ENCODE measurements at regions not wholly inside any gene's neighbourhood (a gene's known extent, or its start where the extent isn't known, plus 50 kb on each side); places are given as distances from the start of the nearest gene placed in this dataset.

GRCh38 chr6:44702292-44702691, 314.8 kb downstream of the CDC5L start:
- no peak overlapping the region for H3K27ac ChIP-seq

GRCh38 chr6:44704240-44705150, 317.0 kb downstream of the CDC5L start:
- no peak overlapping the region for H3K4me3 ChIP-seq
- DNase-seq = no peak

More at GRCh38 chr6:44702292-44702691, 314.8 kb downstream of the CDC5L start:
- TF ChIP-seq POLR2A (IDR thresholded peaks at IDR 0.05) (no peak), CTCF (IDR thresholded peaks at IDR 0.05) (no peak)
- DNase-seq = no peak
- H3K4me1 ChIP-seq = no peaks in the 10 kb centered on the region
- no peak overlapping the region for H3K4me3 ChIP-seq
- H3K9me3 ChIP-seq = no peaks in the 10 kb centered on the region
- no peaks in the 10 kb centered on the region for H3K36me3 ChIP-seq
- H3K27me3 ChIP-seq = no peaks in the 10 kb centered on the region

GRCh38 chr6:44705596-44705995, 318.1 kb downstream of the CDC5L start:
- Histone ChIP-seq H3K27ac (no peak overlapping the region), H3K36me3 (no peaks in the 10 kb centered on the region), H3K4me1 (no peaks in the 10 kb centered on the region), H3K9me3 (no peaks in the 10 kb centered on the region), H3K4me3 (no peak overlapping the region), H3K27me3 (no peaks in the 10 kb centered on the region)
- no peak for DNase-seq
- TF ChIP-seq POLR2A (IDR thresholded peaks at IDR 0.05) = no peak
- no peak for TF ChIP-seq CTCF (IDR thresholded peaks at IDR 0.05)

More at GRCh38 chr6:44704240-44705150, 317.0 kb downstream of the CDC5L start:
- Histone ChIP-seq H3K27ac (no peak overlapping the region), H3K4me1 (no peaks in the 10 kb centered on the region), H3K27me3 (no peaks in the 10 kb centered on the region), H3K36me3 (no peaks in the 10 kb centered on the region), H3K9me3 (no peaks in the 10 kb centered on the region)
- TF ChIP-seq CTCF (IDR thresholded peaks at IDR 0.05) (no peak), POLR2A (IDR thresholded peaks at IDR 0.05) (no peak)

GRCh38 chr6:44706011-44706410, 318.5 kb downstream of the CDC5L start:
- no peaks in the 10 kb centered on the region for H3K36me3 ChIP-seq
- H3K4me1 ChIP-seq = no peaks in the 10 kb centered on the region
- DNase-seq = no peak
- H3K27me3 ChIP-seq = no peaks in the 10 kb centered on the region
- no peaks in the 10 kb centered on the region for H3K9me3 ChIP-seq
- H3K4me3 ChIP-seq = no peak overlapping the region
- no peak overlapping the region for H3K27ac ChIP-seq
- TF ChIP-seq CTCF (IDR thresholded peaks at IDR 0.05) = no peak
- TF ChIP-seq POLR2A (IDR thresholded peaks at IDR 0.05) = no peak

GRCh38 chr6:44708208-44708607, 320.7 kb downstream of the CDC5L start:
- H3K4me1 ChIP-seq = no peaks in the 10 kb centered on the region
- no peaks in the 10 kb centered on the region for H3K27me3 ChIP-seq
- no peak overlapping the region for H3K27ac ChIP-seq
- TF ChIP-seq POLR2A (IDR thresholded peaks at IDR 0.05) = no peak
- TF ChIP-seq CTCF (IDR thresholded peaks at IDR 0.05) = no peak
- H3K36me3 ChIP-seq = no peaks in the 10 kb centered on the region
- no peak overlapping the region for H3K4me3 ChIP-seq
- H3K9me3 ChIP-seq = no peaks in the 10 kb centered on the region
- DNase-seq = no peak

All from Peyer's patch (tissue), 4 donors.